ENCODE measurements at regions not wholly inside any gene's neighbourhood (a gene's known extent, or its start where the extent isn't known, plus 50 kb on each side); places are given as distances from the start of the nearest gene placed in this dataset.

DNA sequence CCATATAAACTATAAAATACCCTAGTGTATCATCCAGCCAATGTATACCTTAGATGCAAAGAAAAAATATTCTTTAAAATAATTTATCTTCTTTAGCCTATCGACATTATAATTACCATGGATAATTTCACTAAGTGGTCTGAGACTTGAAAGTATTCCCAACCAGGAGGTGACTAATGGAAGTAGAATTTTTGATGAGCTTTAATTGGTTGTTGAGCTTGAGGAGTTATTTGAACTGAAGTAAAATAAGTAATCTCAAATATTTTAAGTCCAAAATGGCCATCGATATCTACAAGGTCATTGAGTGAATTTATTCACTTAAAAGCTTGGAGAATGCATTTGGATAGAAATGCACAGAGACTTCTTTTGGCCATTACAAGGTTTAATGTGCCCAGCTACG, 436.2 kb downstream of the TLL1 start:
- Histone ChIP-seq H3K9me3 (ENCODE audit: control insufficient read depth in 1 of 2, insufficient read depth in 1 of 2, low read depth in 1 of 2, low read length in 2 of 2) (no peaks in the 10 kb centered on the region), H2AFZ (ENCODE audit: low read depth, low read length, poor library complexity, severe bottlenecking) (no peak overlapping the region), H3K36me3 (ENCODE audit: control insufficient read depth in 1 of 2, insufficient read depth in 2 of 2, low read length in 2 of 2) (no peaks in the 10 kb centered on the region), H3K79me2 (ENCODE audit: insufficient read depth, low read length) (no peaks in the 10 kb centered on the region), H3K9ac (ENCODE audit: low read length) (no peak overlapping the region), H3K4me3 (replicated peaks in 1 of 2; ENCODE audit: low read depth in 1 of 2, low read length in 2 of 2) (no peak overlapping the region), H3K27ac (ENCODE audit: low read depth, low read length) (no peak overlapping the region), H3K9me2 (ENCODE audit: insufficient read depth) (no peaks in the 10 kb centered on the region), H3K4me1 (ENCODE audit: control insufficient read depth in 1 of 2, insufficient read depth in 2 of 2, low read length in 2 of 2) (no peaks in the 10 kb centered on the region), H4K20me1 (ENCODE audit: insufficient read depth) (no peaks in the 10 kb centered on the region), H3K4me2 (ENCODE audit: low read length) (no peak overlapping the region), H3K27me3 (ENCODE audit: insufficient read depth, low read length) (no peaks in the 10 kb centered on the region)
- BruUV-seq (replicated peaks), result no TSS peak
- DNase-seq (ENCODE audit: low read depth, low spot score) (no peak), ATAC-seq (no peak)
- ChIA-PET RAD21 (ENCODE audit: low non-redundant PET in 1 of 2, low total read pairs in 2 of 2, uncharacterized antibody in 2 of 2, unreplicated experiment in 2 of 2) (no interaction called here), POLR2A (no interaction called here), CTCF (no interaction called here)
- intact Hi-C loops (cut with micrococcal nuclease), result no loop called here
- no peak for TF ChIP-seq POLR2A (IDR thresholded peaks at IDR 0.05; ENCODE audit: borderline replicate concordance, extremely low read depth, insufficient read depth, insufficient read length)
- TF ChIP-seq ZFX (IDR thresholded peaks at IDR 0.05), result no peak
- TF ChIP-seq SIN3A (IDR thresholded peaks at IDR 0.05; ENCODE audit: low read depth), result no peak
- TF ChIP-seq ELF1 (IDR thresholded peaks at IDR 0.05; ENCODE audit: borderline replicate concordance, low read depth), result no peak
- TF ChIP-seq, protein P1, sequence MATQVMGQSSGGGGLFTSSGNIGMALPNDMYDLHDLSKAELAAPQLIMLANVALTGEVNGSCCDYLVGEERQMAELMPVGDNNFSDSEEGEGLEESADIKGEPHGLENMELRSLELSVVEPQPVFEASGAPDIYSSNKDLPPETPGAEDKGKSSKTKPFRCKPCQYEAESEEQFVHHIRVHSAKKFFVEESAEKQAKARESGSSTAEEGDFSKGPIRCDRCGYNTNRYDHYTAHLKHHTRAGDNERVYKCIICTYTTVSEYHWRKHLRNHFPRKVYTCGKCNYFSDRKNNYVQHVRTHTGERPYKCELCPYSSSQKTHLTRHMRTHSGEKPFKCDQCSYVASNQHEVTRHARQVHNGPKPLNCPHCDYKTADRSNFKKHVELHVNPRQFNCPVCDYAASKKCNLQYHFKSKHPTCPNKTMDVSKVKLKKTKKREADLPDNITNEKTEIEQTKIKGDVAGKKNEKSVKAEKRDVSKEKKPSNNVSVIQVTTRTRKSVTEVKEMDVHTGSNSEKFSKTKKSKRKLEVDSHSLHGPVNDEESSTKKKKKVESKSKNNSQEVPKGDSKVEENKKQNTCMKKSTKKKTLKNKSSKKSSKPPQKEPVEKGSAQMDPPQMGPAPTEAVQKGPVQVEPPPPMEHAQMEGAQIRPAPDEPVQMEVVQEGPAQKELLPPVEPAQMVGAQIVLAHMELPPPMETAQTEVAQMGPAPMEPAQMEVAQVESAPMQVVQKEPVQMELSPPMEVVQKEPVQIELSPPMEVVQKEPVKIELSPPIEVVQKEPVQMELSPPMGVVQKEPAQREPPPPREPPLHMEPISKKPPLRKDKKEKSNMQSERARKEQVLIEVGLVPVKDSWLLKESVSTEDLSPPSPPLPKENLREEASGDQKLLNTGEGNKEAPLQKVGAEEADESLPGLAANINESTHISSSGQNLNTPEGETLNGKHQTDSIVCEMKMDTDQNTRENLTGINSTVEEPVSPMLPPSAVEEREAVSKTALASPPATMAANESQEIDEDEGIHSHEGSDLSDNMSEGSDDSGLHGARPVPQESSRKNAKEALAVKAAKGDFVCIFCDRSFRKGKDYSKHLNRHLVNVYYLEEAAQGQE (IDR thresholded peaks at IDR 0.05; ENCODE audit: low read depth), result no peak
- no peak for TF ChIP-seq EGR1 (IDR thresholded peaks at IDR 0.05; ENCODE audit: low read depth)
- TF ChIP-seq TCF7L2 (IDR thresholded peaks at IDR 0.05; ENCODE audit: borderline replicate concordance, extremely low read depth, insufficient read depth, insufficient read length), result no peak
- no peak for TF ChIP-seq SP1 (IDR thresholded peaks at IDR 0.05; ENCODE audit: low read depth)
- TF ChIP-seq EZH2phosphoT487 (IDR thresholded peaks at IDR 0.05; ENCODE audit: borderline replicate concordance), result no peak
- TF ChIP-seq RAD21 (IDR thresholded peaks at IDR 0.05; ENCODE audit: low read depth), result no peak
- TF ChIP-seq, protein P2, sequence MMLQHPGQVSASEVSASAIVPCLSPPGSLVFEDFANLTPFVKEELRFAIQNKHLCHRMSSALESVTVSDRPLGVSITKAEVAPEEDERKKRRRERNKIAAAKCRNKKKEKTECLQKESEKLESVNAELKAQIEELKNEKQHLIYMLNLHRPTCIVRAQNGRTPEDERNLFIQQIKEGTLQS (IDR thresholded peaks at IDR 0.05), result no peak
- TF ChIP-seq SRF (IDR thresholded peaks at IDR 0.05; ENCODE audit: low read depth), result no peak
- TF ChIP-seq FOSL1 (IDR thresholded peaks at IDR 0.05; ENCODE audit: low read depth), result no peak
- TF ChIP-seq, protein P3, sequence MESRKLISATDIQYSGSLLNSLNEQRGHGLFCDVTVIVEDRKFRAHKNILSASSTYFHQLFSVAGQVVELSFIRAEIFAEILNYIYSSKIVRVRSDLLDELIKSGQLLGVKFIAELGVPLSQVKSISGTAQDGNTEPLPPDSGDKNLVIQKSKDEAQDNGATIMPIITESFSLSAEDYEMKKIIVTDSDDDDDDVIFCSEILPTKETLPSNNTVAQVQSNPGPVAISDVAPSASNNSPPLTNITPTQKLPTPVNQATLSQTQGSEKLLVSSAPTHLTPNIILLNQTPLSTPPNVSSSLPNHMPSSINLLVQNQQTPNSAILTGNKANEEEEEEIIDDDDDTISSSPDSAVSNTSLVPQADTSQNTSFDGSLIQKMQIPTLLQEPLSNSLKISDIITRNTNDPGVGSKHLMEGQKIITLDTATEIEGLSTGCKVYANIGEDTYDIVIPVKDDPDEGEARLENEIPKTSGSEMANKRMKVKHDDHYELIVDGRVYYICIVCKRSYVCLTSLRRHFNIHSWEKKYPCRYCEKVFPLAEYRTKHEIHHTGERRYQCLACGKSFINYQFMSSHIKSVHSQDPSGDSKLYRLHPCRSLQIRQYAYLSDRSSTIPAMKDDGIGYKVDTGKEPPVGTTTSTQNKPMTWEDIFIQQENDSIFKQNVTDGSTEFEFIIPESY (IDR thresholded peaks at IDR 0.05; ENCODE audit: extremely low read depth, insufficient replicate concordance, low read length), result no peak
- TF ChIP-seq CBX3 (IDR thresholded peaks at IDR 0.05; ENCODE audit: low read depth), result no peak

Data from HCT116 (cell line).